ENCODE measurements at regions not wholly inside any gene's neighbourhood (a gene's known extent, or its start where the extent isn't known, plus 50 kb on each side); places are given as distances from the start of the nearest gene placed in this dataset.
"Not testable (repeated sequence)": the region's sequence is repeated elsewhere in the genome, so short reads cannot be mapped to it uniquely, and the experiment has no call there.

DNA sequence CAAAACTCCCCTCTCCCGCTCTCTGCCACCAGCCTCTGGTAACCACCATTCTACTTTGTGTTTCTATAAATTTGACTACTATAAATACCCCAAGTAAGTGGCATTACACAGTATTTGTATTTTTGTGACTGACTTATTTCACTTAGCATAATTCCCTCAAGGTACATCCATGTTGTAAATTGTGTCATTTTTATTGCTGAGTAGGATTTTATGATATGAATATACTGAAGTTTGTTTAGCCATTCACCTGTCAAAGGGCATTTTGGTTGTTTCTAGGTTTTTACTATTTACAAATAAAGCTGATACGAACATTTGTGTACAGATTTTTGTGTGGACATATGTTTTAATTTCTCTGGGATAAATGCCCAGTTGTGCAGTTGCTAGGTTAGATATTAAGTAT is 174.0 kb upstream of the MMADHC start:
- TF ChIP-seq YY1 (IDR thresholded peaks at IDR 0.05; ENCODE audit: insufficient read depth, insufficient read length) (no peak), SUZ12 (IDR thresholded peaks at IDR 0.05; ENCODE audit: extremely low read depth, insufficient read depth, insufficient read length) (no peak), ZNF274 (IDR thresholded peaks at IDR 0.05; ENCODE audit: low read depth, low read length) (no peak)

DNA sequence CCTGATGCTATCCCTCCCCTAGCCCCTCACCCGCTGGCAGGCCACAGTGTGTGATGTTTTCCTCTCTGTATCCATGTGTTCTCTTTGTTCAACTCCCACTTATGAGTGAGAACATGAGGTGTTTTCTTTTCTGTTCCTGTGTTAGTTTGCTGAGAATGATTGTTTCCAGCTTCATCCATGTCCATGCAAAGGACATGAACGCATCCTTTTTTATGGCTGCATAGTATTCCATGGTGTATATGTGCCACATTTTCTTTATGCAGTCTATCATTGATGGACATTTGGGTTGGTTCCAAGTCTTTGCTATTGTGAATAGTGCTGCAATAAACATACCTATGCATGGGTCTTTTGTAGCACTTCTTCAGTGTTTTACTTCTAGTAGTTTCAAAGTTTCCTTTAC is 171.8 kb upstream of the MMADHC start:
- H3K9me3 ChIP-seq (ENCODE audit: insufficient read depth, low read length); H3K4me3 ChIP-seq (ENCODE audit: insufficient read length, low read depth); H3K27me3 ChIP-seq (ENCODE audit: insufficient read depth, insufficient read length); H3K4me1 ChIP-seq (ENCODE audit: insufficient read depth, insufficient read length); DNase-seq (ENCODE audit: low read depth, low spot score); H3K9ac ChIP-seq (ENCODE audit: insufficient read length, low read depth); H3K36me3 ChIP-seq (ENCODE audit: insufficient read depth, insufficient read length, low read length): not testable (repeated sequence)

More for the DNA sequence above, 174.0 kb upstream of the MMADHC start:
- no peak for DNase-seq (ENCODE audit: low read depth, low spot score)
- Histone ChIP-seq H3K4me1 (ENCODE audit: insufficient read depth, insufficient read length) (no peaks in the 10 kb centered on the region), H3K4me3 (ENCODE audit: insufficient read length, low read depth) (no peak overlapping the region), H3K27me3 (ENCODE audit: insufficient read depth, insufficient read length) (no peaks in the 10 kb centered on the region), H3K36me3 (ENCODE audit: insufficient read depth, insufficient read length, low read length) (no peaks in the 10 kb centered on the region), H3K9me3 (ENCODE audit: insufficient read depth, low read length) (no peaks in the 10 kb centered on the region), H3K9ac (ENCODE audit: insufficient read length, low read depth) (no peak overlapping the region)

GRCh38 chr2:149754722-149755121 is 167.1 kb upstream of the MMADHC start:
- H3K36me3 ChIP-seq (ENCODE audit: insufficient read depth, insufficient read length, low read length); H3K9me3 ChIP-seq (ENCODE audit: insufficient read depth, low read length); H3K27me3 ChIP-seq (ENCODE audit: insufficient read depth, insufficient read length); H3K9ac ChIP-seq (ENCODE audit: insufficient read length, low read depth); H3K4me3 ChIP-seq (ENCODE audit: insufficient read length, low read depth); H3K4me1 ChIP-seq (ENCODE audit: insufficient read depth, insufficient read length); DNase-seq (ENCODE audit: low read depth, low spot score): not testable (repeated sequence)

GRCh38 chr2:149747456-149747855 is 159.9 kb upstream of the MMADHC start:
- Histone ChIP-seq H3K9ac (ENCODE audit: insufficient read length, low read depth) (no peak overlapping the region), H3K36me3 (ENCODE audit: insufficient read depth, insufficient read length, low read length) (no peaks in the 10 kb centered on the region), H3K4me3 (ENCODE audit: insufficient read length, low read depth) (no peak overlapping the region), H3K27me3 (ENCODE audit: insufficient read depth, insufficient read length) (no peaks in the 10 kb centered on the region), H3K9me3 (ENCODE audit: insufficient read depth, low read length) (no peaks in the 10 kb centered on the region), H3K4me1 (ENCODE audit: insufficient read depth, insufficient read length) (no peaks in the 10 kb centered on the region)
- no peak for DNase-seq (ENCODE audit: low read depth, low spot score)
- TF ChIP-seq ZNF274 (IDR thresholded peaks at IDR 0.05; ENCODE audit: low read depth, low read length): no peak
- no peak for TF ChIP-seq SUZ12 (IDR thresholded peaks at IDR 0.05; ENCODE audit: extremely low read depth, insufficient read depth, insufficient read length)
- TF ChIP-seq YY1 (IDR thresholded peaks at IDR 0.05; ENCODE audit: insufficient read depth, insufficient read length): no peak

DNA sequence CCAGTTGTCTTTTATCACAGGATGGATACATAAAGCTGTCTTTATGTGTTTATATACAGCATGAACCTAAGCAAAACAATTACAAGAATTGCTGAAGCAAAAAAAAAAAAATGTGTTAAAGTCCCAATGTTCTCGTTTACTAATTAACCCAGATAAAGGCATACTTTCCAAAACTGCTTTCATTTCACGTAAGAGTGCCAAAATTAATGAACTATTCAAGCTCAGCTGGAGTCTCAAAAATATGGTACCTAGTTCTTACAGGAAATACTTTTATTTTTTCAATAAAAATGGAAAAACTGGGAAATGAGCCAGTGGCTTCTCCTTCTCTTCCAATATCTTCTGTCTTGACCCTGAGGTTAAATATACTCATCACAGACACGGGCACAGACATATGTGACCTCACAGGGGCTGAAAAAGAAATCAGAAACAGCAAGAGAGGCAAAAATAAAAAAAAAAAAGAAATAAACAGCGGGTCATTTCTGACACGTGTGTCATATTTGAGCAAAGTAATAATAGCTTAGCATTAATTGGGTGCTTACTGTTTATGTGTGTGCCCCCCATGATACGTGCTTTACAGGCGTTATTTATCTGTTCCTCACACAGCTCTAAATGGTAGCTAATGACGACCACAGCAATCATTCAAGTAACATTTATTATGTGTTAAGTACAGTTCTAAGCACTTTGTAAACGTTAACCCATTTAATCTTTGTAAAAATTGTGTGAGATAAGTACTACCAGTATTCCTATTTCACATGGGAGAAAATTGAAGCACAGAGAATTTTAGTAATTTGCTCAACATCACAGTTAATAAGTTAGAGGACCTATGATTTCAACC is 158.0 kb upstream of the MMADHC start:
- no peak overlapping the region for H3K9ac ChIP-seq (ENCODE audit: insufficient read length, low read depth)
- H3K36me3 ChIP-seq (ENCODE audit: insufficient read depth, insufficient read length, low read length): no peaks in the 10 kb centered on the region
- no peaks in the 10 kb centered on the region for H3K4me1 ChIP-seq (ENCODE audit: insufficient read depth, insufficient read length)
- TF ChIP-seq YY1 (IDR thresholded peaks at IDR 0.05; ENCODE audit: insufficient read depth, insufficient read length): no peak
- no peak for TF ChIP-seq ZNF274 (IDR thresholded peaks at IDR 0.05; ENCODE audit: low read depth, low read length)
- TF ChIP-seq SUZ12 (IDR thresholded peaks at IDR 0.05; ENCODE audit: extremely low read depth, insufficient read depth, insufficient read length): no peak
- no peaks in the 10 kb centered on the region for H3K9me3 ChIP-seq (ENCODE audit: insufficient read depth, low read length)
- H3K4me3 ChIP-seq (ENCODE audit: insufficient read length, low read depth): no peak overlapping the region
- H3K27me3 ChIP-seq (ENCODE audit: insufficient read depth, insufficient read length): no peaks in the 10 kb centered on the region
- no peak for DNase-seq (ENCODE audit: low read depth, low spot score)

DNA sequence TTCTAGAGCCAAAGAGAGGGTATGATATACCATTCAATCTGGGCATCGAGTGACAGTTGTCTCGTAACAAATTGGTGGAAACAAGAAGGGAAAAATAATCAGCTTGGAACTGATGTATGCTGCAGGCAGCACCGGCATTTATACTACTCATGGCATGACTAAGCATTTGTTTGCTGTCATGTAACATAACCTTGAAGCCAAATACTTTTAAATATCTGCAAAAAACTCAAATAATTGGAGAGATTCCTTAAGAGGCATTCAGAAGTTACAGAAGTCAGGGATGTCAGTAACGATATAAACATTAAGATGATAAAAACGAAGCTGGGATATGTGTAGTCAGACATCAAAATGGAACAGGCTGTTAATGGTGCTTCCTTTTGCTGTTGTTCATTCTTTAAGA is 157.3 kb upstream of the MMADHC start:
- TF ChIP-seq YY1 (IDR thresholded peaks at IDR 0.05; ENCODE audit: insufficient read depth, insufficient read length) (no peak), SUZ12 (IDR thresholded peaks at IDR 0.05; ENCODE audit: extremely low read depth, insufficient read depth, insufficient read length) (no peak)
- DNase-seq (ENCODE audit: low read depth, low spot score): no peak
- Histone ChIP-seq H3K9me3 (ENCODE audit: insufficient read depth, low read length) (no peaks in the 10 kb centered on the region), H3K4me1 (ENCODE audit: insufficient read depth, insufficient read length) (no peaks in the 10 kb centered on the region), H3K36me3 (ENCODE audit: insufficient read depth, insufficient read length, low read length) (no peaks in the 10 kb centered on the region), H3K4me3 (ENCODE audit: insufficient read length, low read depth) (no peak overlapping the region), H3K9ac (ENCODE audit: insufficient read length, low read depth) (no peak overlapping the region), H3K27me3 (ENCODE audit: insufficient read depth, insufficient read length) (no peaks in the 10 kb centered on the region)

DNA sequence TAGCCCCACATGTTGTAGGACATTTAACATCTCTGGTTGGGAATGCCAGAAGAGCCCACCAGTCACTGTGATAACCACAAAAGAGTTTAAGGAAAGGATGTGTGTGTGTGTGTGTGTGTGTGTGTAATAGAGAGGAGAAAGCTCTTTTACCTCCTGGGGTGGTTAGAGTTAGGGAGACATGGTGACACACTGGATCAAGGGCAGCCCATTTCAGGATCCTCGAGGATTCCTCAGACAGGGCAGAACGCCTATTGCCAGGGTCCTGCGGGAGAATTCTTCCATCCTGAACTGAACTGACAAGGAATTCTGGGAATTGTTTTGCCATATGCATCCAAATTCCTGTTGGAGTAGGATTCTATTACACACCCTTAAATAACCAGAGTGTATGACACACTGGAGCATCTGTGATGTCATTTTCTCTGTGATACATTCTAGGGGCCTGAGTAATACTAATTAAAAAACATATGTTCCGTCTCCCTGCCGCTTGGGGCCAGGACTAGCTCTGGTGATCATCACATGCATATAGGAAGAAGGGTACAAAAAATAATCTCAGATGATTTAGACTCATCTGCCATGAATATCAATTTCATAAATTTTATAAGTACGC is 156.4 kb upstream of the MMADHC start:
- Histone ChIP-seq H3K4me3 (ENCODE audit: insufficient read length, low read depth) (no peak overlapping the region), H3K27me3 (ENCODE audit: insufficient read depth, insufficient read length) (no peaks in the 10 kb centered on the region), H3K9ac (ENCODE audit: insufficient read length, low read depth) (no peak overlapping the region), H3K4me1 (ENCODE audit: insufficient read depth, insufficient read length) (no peaks in the 10 kb centered on the region), H3K36me3 (ENCODE audit: insufficient read depth, insufficient read length, low read length) (no peaks in the 10 kb centered on the region), H3K9me3 (ENCODE audit: insufficient read depth, low read length) (no peaks in the 10 kb centered on the region)
- TF ChIP-seq ZNF274 (IDR thresholded peaks at IDR 0.05; ENCODE audit: low read depth, low read length) (no peak), YY1 (IDR thresholded peaks at IDR 0.05; ENCODE audit: insufficient read depth, insufficient read length) (no peak), SUZ12 (IDR thresholded peaks at IDR 0.05; ENCODE audit: extremely low read depth, insufficient read depth, insufficient read length) (no peak)
- no peak for DNase-seq (ENCODE audit: low read depth, low spot score)
